ENCODE measurements at regions not wholly inside any gene's neighbourhood (a gene's known extent, or its start where the extent isn't known, plus 50 kb on each side); places are given as distances from the start of the nearest gene placed in this dataset.
"Not testable (repeated sequence)": the region's sequence is repeated elsewhere in the genome, so short reads cannot be mapped to it uniquely, and the experiment has no call there.

- no peak for ATAC-seq (ENCODE audit: poor library complexity)
- intact Hi-C loops (cut with DNase I): no loop called here
- DNase-seq: no peak
These were observed 174.0 kb downstream of the RAMP3 start for GRCh38 chr7:45331563-45331962.

DNA sequence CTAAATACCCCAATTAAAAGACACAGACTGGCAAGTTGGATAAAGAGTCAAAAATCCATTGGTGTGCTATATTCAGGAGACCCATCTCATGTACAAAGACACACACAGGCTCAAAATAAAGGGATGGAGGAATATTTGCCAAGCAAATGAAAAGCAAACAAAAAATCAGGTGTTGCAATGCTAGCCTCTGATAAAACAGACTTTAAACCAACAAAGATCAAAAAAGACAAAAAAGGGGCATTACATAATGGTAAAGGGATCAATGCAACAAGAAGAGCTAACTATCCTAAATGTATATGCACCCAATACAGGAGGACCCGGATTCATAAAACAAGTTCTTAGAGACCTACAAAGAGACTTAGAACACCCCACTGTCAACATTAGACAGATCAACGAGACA is 177.4 kb downstream of the RAMP3 start:
- ATAC-seq (ENCODE audit: poor library complexity); intact Hi-C loops (cut with DNase I); DNase-seq: not testable (repeated sequence)

DNA sequence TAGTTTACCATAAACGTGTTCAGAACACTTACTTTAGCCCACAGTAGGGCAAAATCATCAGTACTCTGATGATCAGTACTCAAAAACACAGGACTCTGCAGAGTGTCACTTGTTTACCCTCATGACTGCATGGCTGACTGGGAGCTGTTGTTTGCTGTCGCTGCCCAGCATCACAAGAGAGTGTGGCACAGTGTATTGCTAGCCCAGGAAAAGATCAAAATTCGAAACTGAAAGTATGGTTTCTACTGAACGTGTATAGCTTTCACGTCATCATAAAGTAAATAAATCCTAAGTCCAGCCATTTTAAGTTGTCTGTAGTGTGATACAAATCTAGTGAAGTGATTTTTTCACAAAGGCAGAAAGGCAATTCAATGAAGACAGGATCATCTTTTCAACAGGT is 184.6 kb downstream of the RAMP3 start:
- no peak for DNase-seq
- ATAC-seq (ENCODE audit: poor library complexity): no peak
- intact Hi-C loops (cut with DNase I): no loop called here

- DNase-seq (no peak), ATAC-seq (ENCODE audit: poor library complexity) (no peak)
- intact Hi-C loops (cut with DNase I): no loop called here
These were observed 186.2 kb downstream of the RAMP3 start for GRCh38 chr7:45343746-45344145.

GRCh38 chr7:45347804-45348203 is 190.2 kb downstream of the RAMP3 start:
- intact Hi-C loops (cut with DNase I): no loop called here

DNA sequence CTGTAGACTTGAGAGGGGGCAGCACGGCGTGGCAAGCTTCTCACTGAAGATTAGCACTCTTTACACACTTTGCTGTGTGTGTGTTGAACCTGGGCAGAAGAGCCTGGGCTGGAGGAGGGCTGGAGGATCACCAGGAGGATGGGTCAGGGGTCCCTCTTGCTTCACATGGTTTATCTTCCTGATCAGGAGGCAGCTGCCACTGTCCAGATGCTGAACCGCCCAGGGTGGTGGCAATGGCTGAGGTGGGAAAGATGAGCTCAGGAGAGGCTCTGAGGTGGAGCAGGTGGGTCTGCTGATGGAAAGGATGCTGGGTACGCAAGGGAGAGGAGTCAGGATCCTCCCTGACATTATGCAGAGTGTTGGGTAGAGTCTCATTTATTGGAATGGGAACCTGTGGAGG is 191.5 kb downstream of the RAMP3 start:
- ATAC-seq (ENCODE audit: poor library complexity): no peak
- DNase-seq: no peak
- intact Hi-C loops (cut with DNase I): no loop called here

More at GRCh38 chr7:45347804-45348203, 190.2 kb downstream of the RAMP3 start:
- ATAC-seq (ENCODE audit: poor library complexity) (no peak), DNase-seq (no peak)

GRCh38 chr7:45350896-45351295 is 193.3 kb downstream of the RAMP3 start:
- intact Hi-C loops (cut with DNase I): no loop called here
- no peak for ATAC-seq (ENCODE audit: poor library complexity)

DNA sequence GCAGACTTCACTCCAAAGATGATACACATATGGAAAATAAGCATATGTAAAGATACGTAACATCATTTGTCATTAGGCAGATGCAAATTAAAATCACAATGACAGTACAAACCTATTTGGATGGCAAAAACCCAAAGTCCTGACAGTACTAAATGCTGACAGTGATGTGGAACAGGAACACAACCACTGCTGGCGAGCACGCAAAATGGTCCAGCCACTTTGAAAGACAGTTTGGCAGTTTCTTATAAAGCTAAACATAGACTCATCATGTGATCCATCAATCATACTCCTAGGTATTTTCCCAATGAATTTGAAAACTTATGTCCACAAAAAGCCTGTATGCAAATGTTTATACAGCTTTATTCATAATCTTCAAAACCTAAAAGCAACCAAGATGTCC is 200.7 kb downstream of the RAMP3 start:
- intact Hi-C loops (cut with DNase I): no loop called here
- ATAC-seq (ENCODE audit: poor library complexity) (peak; percentile 88), DNase-seq (peak; percentile 49)

More at GRCh38 chr7:45350896-45351295, 193.3 kb downstream of the RAMP3 start:
- DNase-seq: no peak

GRCh38 chr7:45359250-45359649 is 201.7 kb downstream of the RAMP3 start:
- ATAC-seq (ENCODE audit: poor library complexity) (no peak), DNase-seq (no peak)
- intact Hi-C loops (cut with DNase I): no loop called here

- no peak for ATAC-seq (ENCODE audit: poor library complexity)
- no peak for DNase-seq
- intact Hi-C loops (cut with DNase I): no loop called here
These were observed 202.2 kb downstream of the RAMP3 start for GRCh38 chr7:45359776-45360175.

DNA sequence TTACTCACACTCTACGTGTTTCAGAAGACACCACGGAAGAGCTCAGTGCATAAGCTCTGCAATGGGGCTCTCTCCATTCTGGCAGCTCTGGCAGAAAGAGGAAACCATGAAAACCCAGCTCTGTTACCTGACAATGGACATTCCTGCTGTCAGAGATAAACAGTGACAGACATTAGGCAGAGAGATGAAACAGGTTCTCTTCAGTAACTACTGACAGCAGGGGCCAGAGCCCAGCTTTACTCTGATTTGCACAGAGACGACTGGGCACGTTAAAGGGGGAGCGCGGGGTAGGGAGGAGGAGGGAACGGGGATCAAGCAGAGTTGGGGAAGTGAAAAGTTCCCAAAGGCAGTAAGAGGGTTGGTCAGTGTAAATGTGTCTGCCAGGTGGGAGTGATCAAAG is 206.1 kb downstream of the RAMP3 start:
- DNase-seq (no peak), ATAC-seq (ENCODE audit: poor library complexity) (peak; percentile 82)
- intact Hi-C loops (cut with DNase I): no loop called here

DNA sequence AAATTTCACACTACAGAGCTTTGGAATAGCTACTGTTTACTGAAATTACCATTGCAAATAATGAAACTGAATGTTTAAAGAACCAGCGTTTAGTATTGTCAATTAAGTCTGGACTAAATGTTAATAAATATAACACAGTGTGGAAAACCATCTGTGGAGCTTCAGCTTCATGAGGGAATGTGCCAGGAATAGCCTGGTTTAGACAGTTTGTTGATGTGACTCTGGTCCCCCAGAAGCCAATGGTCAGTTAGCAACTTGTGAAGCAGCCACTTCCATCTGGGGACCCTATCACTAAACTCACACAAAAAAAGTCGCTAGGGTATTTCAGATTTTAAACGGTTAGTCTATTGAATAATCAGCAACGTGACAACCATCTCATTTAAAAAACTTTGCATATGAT is 207.8 kb downstream of the RAMP3 start:
- DNase-seq: no peak
- intact Hi-C loops (cut with DNase I): no loop called here
- no peak for ATAC-seq (ENCODE audit: poor library complexity)

DNA sequence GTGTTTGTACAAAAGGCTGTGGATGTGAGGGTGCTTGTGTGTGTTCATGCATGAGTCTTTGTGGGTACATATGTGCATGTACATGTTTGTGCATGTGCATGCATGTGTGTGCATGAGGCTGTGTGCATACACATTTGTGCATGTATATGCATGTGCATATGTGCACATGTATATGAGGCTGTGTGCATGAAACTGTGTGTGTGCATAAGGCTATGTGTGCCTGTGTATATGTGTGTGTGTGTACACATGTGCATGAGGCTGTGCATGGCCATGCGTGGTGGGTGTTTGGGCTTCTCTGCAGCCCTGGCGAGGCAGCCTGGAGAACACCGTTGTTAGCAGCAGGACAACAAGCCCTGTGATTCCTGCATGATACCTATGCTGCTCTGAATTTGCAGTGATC is 207.7 kb upstream of the ADCY1 start:
- intact Hi-C loops (cut with DNase I): no loop called here
- ATAC-seq (ENCODE audit: poor library complexity) (no peak), DNase-seq (no peak)

DNA sequence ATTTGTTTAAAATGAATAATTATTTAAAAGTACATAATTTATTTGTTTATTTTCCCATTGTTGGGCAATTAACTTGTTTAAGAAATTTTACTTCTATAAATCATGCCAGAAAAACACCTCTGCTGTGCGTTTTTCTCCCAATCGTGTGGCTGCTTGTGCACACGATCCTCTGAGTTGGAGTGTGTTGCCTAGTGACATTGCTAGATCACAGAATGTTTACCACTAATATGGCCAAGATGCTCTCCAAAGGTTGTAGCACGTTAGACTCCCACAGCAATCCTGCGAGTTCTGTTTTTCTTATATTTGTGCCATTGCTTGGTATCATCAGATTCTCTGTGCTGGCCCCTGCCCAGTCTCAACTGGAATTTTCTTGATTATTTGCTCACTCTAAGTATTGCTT is 207.1 kb upstream of the ADCY1 start:
- DNase-seq (no peak), ATAC-seq (ENCODE audit: poor library complexity) (no peak)
- intact Hi-C loops (cut with DNase I): no loop called here

DNA sequence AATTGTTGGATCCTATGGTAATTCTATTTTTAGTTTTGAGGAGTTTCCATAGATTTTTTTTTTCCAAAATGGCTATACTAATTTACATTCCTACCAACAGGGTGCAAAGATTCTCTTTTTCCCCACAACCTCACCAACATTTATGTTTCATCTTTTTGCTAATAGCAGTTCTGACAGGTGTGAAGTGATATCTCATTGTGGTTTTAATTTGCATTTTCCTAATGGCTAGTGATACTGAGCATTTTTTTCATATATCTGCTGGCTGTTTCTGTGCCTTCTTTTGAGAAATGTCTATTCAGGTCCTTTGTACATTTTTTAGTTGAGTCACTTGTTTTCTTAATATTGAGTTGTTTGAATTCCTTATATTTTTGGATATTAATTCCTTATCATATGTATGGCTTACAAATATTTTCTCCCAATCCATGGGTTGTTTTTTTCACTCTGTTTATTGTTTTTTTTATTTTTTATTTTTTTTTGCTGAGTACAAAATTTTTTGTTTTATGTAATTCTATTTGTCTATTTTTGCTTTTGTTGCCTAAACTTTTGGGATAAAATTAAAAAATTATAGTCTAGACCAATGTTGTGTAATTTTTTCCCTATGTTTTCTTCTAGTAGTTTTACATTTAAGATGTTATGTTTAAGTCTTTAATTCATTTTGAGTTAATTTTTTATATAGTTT is 205.9 kb upstream of the ADCY1 start:
- intact Hi-C loops (cut with DNase I): no loop called here
- ATAC-seq (ENCODE audit: poor library complexity): no peak
- DNase-seq: no peak

DNA sequence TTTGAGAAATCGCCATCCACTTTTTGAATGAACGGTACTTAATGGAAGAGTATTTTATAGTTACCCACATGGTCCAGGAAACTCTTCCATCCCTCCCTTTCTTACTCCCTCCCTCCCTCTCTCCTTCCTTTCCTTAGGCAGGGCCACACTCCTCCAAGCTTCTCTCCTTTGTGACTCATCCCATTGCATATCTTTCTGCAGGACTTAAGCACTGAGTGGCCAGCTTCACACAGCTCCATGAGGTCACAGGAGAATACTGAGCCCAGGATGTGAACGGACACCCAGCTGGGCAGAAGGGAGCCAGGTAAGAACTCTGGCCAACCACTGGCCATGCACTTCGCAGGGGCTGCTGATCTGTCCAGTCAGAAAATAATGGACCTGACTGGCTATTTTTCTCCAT is 189.7 kb upstream of the ADCY1 start:
- no peak for ATAC-seq (ENCODE audit: poor library complexity)
- intact Hi-C loops (cut with DNase I): no loop called here
- DNase-seq: no peak

DNA sequence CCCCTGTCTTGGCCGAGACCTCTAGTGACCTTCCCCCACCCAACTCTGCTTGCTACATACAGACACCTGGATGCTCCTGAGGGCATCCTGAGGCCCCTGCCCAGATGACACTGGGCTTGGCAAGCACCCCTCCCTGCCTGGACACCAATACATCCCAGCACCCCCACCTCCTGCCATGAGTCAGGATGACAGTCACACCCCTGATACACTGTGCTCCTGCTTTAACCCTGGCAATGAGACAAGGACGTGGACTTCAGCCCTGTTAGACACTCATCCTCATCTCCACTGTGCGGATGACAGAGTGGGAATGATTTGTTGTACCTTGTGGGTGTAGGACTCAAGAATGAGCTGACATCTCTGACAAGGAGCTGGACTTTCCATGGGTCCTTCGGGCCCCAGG is 186.3 kb upstream of the ADCY1 start:
- no peak for ATAC-seq (ENCODE audit: poor library complexity)
- DNase-seq: no peak
- intact Hi-C loops (cut with DNase I): no loop called here

DNA sequence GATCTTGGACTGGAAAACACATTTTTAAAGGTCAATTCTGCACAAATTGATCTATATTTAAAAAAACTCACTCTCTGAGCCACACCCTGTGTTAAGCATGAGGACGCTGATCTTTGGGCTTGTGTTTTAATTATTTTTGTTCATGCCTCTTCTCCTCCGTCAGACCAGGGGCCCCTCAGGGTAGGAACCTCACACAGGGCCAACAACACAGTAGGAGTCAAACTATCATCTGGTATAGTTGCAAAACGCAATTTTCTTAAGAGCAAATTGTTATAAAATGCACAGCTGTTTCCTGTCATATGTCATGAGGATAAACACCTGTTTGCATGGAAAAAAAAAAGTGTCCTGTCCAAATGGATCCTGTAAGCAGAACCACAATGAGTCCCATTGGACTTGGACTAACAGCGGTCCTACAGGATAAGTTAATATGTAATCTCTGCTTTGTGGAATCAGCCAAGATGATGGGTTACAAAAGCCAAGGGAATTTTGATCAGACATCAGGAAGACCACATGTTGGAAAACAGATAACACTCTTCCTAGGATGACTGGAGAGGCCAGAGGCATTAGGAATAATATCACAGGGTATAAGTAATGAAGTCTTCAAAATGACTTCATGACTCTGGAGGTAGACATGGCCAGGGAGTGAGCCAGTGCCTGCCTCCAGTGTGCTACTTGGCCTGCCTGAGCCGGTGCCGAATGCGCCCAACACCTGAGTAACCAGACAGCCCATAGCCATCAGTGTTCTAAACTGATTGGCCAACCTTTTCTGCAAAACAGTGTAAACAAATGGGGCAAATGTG is 184.9 kb upstream of the ADCY1 start:
- peak; percentile 81 for ATAC-seq (ENCODE audit: poor library complexity)
- intact Hi-C loops (cut with DNase I): no loop called here
- DNase-seq: no peak

DNA sequence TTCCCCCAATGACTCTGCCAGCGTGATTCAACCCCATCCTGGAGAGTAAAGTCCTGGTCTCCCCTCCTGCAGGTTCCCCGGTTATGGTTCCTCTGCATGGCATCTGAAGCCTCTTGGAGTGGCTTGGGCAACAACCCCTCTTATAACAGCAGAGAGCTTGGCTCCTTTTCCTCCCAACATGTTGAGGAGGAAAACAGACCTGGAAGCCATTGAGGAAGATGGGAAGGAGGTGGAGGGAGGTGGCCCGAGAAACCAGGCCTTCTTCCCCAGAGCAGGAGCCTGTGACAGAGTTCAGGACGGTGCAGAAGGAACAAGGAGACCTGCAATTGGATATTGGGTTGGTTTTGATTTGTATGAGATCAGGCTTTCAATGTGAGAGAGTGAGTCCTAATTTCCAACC is 184.0 kb upstream of the ADCY1 start:
- ATAC-seq (ENCODE audit: poor library complexity) (no peak), DNase-seq (no peak)
- intact Hi-C loops (cut with DNase I): no loop called here

DNA sequence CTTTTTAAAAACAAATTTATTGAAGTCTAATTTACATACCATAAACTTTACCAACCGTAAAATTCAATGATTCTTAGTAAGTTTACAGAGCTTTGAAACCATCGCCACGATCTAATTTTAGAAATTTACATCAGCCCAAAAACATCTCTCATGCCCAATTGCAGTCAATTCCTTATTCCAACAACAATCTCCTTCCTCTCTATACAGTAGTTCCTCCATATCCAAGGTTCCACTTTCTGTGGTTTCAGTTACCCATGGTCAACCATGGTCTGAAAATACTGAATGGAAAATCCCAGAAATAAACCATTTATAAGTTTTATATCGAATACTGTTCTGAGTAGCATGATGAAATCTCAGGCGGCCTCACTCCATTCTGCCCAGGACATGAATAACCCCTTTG is 183.4 kb upstream of the ADCY1 start:
- ATAC-seq (ENCODE audit: poor library complexity): no peak
- no peak for DNase-seq
- intact Hi-C loops (cut with DNase I): no loop called here
